Retinal pigment epithelial cell (primary cell): ENCODE measurements at regions not wholly inside any gene's neighbourhood (a gene's known extent, or its start where the extent isn't known, plus 50 kb on each side); places are given as distances from the start of the nearest gene placed in this dataset.

ENCODE experiments used
- DNase-seq: peaks from one replicate; pipeline ENCODE4 v3.0.0-alpha.2; 2010; ENCODE audit warnings: low read depth
- H3K4me3 ChIP-seq: 2 replicates; pipeline ENCODE4 v1.5.1; 2011; ENCODE audit warnings: mild to moderate bottlenecking, low read length, control low read depth, moderate library complexity
- CTCF ChIP-seq: conservative IDR thresholded peaks from 2 replicates; pipeline ENCODE4 v1.5.1; 2011; ENCODE audit warnings: low read depth, low read length, control low read depth, inconsistent platforms

- TF ChIP-seq CTCF, result no peak
- H3K4me3 ChIP-seq, result no peak overlapping the region
- no peak for DNase-seq
Measured at GRCh38 chr18:55857409-55857808, 269.4 kb upstream of the TCF4 start.

- DNase-seq, result no peak
- no peak overlapping the region for H3K4me3 ChIP-seq
- no peak for TF ChIP-seq CTCF
Measured at GRCh38 chr18:55856679-55857078, 268.7 kb upstream of the TCF4 start.

GRCh38 chr18:55856229-55856628, 268.2 kb upstream of the TCF4 start:
- no peak overlapping the region for H3K4me3 ChIP-seq
- DNase-seq, result peak; percentile 64
- no peak for TF ChIP-seq CTCF

- no peak for TF ChIP-seq CTCF
- no peak overlapping the region for H3K4me3 ChIP-seq
- no peak for DNase-seq
Measured at GRCh38 chr18:55853268-55853667, 265.3 kb upstream of the TCF4 start.

GRCh38 chr18:55850904-55851303, 262.9 kb upstream of the TCF4 start:
- no peak for TF ChIP-seq CTCF
- DNase-seq, result no peak
- H3K4me3 ChIP-seq, result no peak overlapping the region

- no peak for DNase-seq
- H3K4me3 ChIP-seq, result no peak overlapping the region
- TF ChIP-seq CTCF, result no peak
Measured at GRCh38 chr18:55849391-55849790, 261.4 kb upstream of the TCF4 start.

GRCh38 chr18:55847960-55848359, 260.0 kb upstream of the TCF4 start:
- H3K4me3 ChIP-seq, result no peak overlapping the region
- no peak for TF ChIP-seq CTCF
- no peak for DNase-seq
